ENCODE measurements at regions not wholly inside any gene's neighbourhood (a gene's known extent, or its start where the extent isn't known, plus 50 kb on each side); places are given as distances from the start of the nearest gene placed in this dataset.

GRCh38 chr11:86889001-86889341 lies 66.2 kb downstream of the FZD4 start:
- no peak for DNase-seq (ENCODE audit: low read depth, low spot score)
- ChIA-PET POLR2A (no interaction called here), CTCF (interaction anchor here (0.9 to 2.2 kb wide), 3 partner anchors 18 to 31 kb away, joined by 3 to 14 read pairs (median 5); no protein-coding TSS in a partner anchor)
- TF ChIP-seq, protein P1, sequence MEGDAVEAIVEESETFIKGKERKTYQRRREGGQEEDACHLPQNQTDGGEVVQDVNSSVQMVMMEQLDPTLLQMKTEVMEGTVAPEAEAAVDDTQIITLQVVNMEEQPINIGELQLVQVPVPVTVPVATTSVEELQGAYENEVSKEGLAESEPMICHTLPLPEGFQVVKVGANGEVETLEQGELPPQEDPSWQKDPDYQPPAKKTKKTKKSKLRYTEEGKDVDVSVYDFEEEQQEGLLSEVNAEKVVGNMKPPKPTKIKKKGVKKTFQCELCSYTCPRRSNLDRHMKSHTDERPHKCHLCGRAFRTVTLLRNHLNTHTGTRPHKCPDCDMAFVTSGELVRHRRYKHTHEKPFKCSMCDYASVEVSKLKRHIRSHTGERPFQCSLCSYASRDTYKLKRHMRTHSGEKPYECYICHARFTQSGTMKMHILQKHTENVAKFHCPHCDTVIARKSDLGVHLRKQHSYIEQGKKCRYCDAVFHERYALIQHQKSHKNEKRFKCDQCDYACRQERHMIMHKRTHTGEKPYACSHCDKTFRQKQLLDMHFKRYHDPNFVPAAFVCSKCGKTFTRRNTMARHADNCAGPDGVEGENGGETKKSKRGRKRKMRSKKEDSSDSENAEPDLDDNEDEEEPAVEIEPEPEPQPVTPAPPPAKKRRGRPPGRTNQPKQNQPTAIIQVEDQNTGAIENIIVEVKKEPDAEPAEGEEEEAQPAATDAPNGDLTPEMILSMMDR (IDR thresholded peaks at IDR 0.05; ENCODE audit: insufficient read depth, low read length, missing control alignments) = no peak
- H3K4me3 ChIP-seq (ENCODE audit: low read depth, low read length) = no peak overlapping the region

DNA sequence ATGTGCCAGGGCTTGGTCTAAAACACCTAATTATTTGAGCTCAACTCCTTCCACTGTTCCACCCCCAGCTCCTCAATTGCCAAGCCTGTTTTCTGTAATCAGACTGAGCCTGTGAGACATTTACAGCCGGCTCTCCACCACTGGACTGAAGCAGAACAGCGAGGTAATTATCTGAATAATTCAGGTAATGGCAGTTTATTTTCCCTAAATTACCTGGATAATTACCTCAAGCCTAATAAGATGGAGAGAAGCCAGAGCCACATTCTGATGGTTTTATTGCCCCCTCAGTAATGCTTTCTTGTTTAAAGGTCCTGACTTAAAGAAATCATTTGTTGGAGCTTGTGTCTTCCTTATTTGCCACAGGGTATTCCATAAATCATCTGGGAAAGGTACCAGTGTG lies 64.2 kb downstream of the FZD4 start:
- no peak overlapping the region for H3K4me3 ChIP-seq (ENCODE audit: low read depth, low read length)
- CTCF ChIA-PET = interaction anchor here (1.4 to 2.2 kb wide), 3 partner anchors 18 to 22 kb away, joined by 4 to 14 read pairs (median 5); no protein-coding TSS in a partner anchor
- TF ChIP-seq, protein P1 (IDR thresholded peaks at IDR 0.05; ENCODE audit: insufficient read depth, low read length, missing control alignments) = no peak
- POLR2A ChIA-PET = no interaction called here
- no peak for DNase-seq (ENCODE audit: low read depth, low spot score)

DNA sequence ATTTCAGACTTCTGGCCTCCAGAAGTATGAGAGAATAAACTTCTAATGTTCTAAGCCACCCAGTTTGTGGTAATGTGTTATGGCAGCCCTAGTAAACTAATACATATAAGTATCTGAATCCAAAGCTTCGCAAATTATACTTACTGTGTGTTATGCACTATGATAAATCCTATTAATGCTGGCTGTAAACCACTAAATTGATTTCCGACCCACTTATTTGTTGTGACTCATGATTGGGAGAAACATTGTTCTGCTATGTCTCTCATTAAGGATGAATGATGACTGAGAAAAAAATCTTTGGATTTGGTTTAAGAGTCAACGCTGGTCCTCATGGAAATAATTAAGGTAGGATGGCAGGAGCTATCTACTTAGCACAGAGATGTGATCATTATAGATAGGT lies 62.0 kb downstream of the FZD4 start:
- H3K4me3 ChIP-seq (ENCODE audit: low read depth, low read length) = no peak overlapping the region
- CTCF ChIA-PET = interaction anchor here (0.9 to 2.6 kb wide), 3 partner anchors 23 to 30 kb away, joined by 3 to 26 read pairs (median 3); no protein-coding TSS in a partner anchor
- TF ChIP-seq, protein P1 (IDR thresholded peaks at IDR 0.05; ENCODE audit: insufficient read depth, low read length, missing control alignments) = no peak
- POLR2A ChIA-PET = no interaction called here
- DNase-seq (ENCODE audit: low read depth, low spot score) = no peak

Data from AG04449 (cell line).